Activated CD4-positive, alpha-beta memory T cell treated with anti-CD3 and anti-CD28 coated beads for 36 hours (primary cell): ENCODE measurements at regions not wholly inside any gene's neighbourhood (a gene's known extent, or its start where the extent isn't known, plus 50 kb on each side); places are given as distances from the start of the nearest gene placed in this dataset.

Source experiments
- CTCF ChIA-PET: fragments of 350-600 bp; sonication (Branson Sonifier 250); formaldehyde crosslinking; loops from one replicate; lab custom pipeline; 2021; ENCODE audit warnings: antibody characterized with exemption, inconsistent platforms; lab: Charles Lee
- POLR2A ChIA-PET: fragments of 350-600 bp; sonication (Branson Sonifier 250); formaldehyde crosslinking; loops from one replicate; lab custom pipeline; 2021; ENCODE audit warnings: antibody characterized with exemption; lab: Charles Lee
- DNase-seq: peaks from one replicate; pipeline ENCODE4 v3.0.0-alpha.2; 2020
- H3K27ac Mint-ChIP-seq: one replicate; pipeline ENCODE4 v1.8.0; 2021; ENCODE audit warnings: mixed read lengths
- H3K27me3 Mint-ChIP-seq: one replicate; pipeline ENCODE4 v1.8.0; 2021; ENCODE audit warnings: mixed read lengths
- H3K36me3 Mint-ChIP-seq: one replicate; pipeline ENCODE4 v1.8.0; 2021; ENCODE audit warnings: mixed read lengths
- H3K4me1 Mint-ChIP-seq: one replicate; pipeline ENCODE4 v1.8.0; 2021; ENCODE audit warnings: low read depth, mixed read lengths
- H3K4me3 Mint-ChIP-seq: one replicate; pipeline ENCODE4 v1.8.0; 2021; ENCODE audit warnings: mild to moderate bottlenecking, mixed read lengths
- H3K9me3 Mint-ChIP-seq: one replicate; pipeline ENCODE4 v1.8.0; 2021; ENCODE audit warnings: mixed read lengths
- intact Hi-C: fragments of 100-400 bp; cut with micrococcal nuclease; formaldehyde crosslinking; loops from one replicate; pipeline ENCODE4 v1.15.1; 2023

DNA sequence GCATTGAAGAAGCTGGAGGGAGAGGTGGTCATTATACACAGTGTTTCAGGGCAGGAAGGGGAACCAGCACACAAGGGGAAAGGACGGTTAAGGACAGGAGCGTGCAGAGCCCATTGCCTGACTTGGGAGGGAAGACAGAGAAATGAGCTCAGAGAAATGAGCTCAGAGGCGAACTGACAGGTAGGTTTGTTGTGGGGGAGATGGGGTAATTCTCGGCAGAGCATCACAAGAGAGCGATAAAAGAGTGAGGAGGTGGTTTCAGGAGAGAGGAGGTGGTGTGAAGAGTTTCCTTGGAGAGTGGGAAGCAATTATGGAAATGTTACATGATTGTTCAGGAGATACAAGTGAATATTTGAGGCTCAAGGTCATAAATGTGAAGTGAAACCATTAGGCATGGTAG is 61.0 kb downstream of the MRGPRX1 start:
- Mint-ChIP-seq H3K4me3 (no peak overlapping the region), H3K36me3 (no peaks in the 10 kb centered on the region), H3K4me1 (no peaks in the 10 kb centered on the region), H3K9me3 (no peaks in the 10 kb centered on the region), H3K27me3 (peaks cover 17% of the 10 kb centered on the region), H3K27ac (no peak overlapping the region)
- no peak for DNase-seq
- ChIA-PET POLR2A (no interaction called here), CTCF (no interaction called here)
- intact Hi-C loops = no loop called here

DNA sequence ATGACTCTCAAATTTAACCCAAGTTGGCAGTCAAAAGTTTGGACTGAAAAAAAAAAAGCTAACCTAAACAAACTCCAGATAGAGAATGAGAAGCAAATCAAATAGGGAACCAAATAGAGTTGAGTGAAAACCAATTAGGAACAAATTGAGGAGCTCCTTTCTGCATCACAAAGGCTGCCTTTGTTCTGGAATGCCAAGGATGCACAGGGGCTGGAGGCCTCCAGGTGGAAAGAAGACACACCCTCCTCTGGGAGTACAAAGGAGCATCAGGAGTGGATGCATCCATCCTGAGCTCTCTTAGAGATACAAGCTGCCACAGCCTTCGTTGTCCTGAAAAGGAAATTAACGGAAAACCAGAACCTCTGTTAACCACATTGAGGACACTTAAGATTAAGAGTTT is 73.3 kb downstream of the MRGPRX1 start:
- no peaks in the 10 kb centered on the region for H3K4me1 Mint-ChIP-seq
- H3K27ac Mint-ChIP-seq = no peak overlapping the region
- no peak overlapping the region for H3K4me3 Mint-ChIP-seq
- DNase-seq = no peak
- ChIA-PET POLR2A (interaction anchor here (0.7 kb wide), 1 partner anchor 60 kb away, joined by 4 read pairs; no protein-coding TSS in a partner anchor), CTCF (no interaction called here)
- H3K27me3 Mint-ChIP-seq = peaks cover 21% of the 10 kb centered on the region
- H3K36me3 Mint-ChIP-seq = no peaks in the 10 kb centered on the region
- intact Hi-C loops = no loop called here
- no peaks in the 10 kb centered on the region for H3K9me3 Mint-ChIP-seq

DNA sequence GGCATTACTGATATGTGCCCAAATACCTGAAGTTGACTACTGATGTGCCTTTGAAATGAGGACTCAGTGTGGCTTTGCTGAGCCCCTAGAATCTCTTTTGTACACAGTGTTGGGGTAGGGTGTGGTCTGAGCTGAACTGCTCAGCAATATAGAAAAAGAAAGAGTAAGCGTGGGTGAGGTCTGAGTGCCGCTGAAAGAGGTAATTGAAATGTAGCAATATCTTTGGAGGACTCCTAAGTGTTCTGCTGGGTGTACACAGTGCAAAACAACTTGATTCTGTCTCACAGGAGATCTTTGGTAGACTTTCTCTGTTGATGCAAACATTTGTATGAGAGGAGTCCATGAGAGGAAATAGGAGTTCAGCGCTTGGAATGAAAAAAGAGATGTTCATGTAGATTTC is 73.7 kb upstream of the PTPN5 start:
- CTCF ChIA-PET = no interaction called here
- Mint-ChIP-seq H3K27me3 (peaks cover 21% of the 10 kb centered on the region), H3K4me1 (no peaks in the 10 kb centered on the region), H3K27ac (no peak overlapping the region), H3K9me3 (no peaks in the 10 kb centered on the region), H3K4me3 (no peak overlapping the region), H3K36me3 (no peaks in the 10 kb centered on the region)
- no peak for DNase-seq
- intact Hi-C loops = no loop called here
- POLR2A ChIA-PET = no interaction called here

DNA sequence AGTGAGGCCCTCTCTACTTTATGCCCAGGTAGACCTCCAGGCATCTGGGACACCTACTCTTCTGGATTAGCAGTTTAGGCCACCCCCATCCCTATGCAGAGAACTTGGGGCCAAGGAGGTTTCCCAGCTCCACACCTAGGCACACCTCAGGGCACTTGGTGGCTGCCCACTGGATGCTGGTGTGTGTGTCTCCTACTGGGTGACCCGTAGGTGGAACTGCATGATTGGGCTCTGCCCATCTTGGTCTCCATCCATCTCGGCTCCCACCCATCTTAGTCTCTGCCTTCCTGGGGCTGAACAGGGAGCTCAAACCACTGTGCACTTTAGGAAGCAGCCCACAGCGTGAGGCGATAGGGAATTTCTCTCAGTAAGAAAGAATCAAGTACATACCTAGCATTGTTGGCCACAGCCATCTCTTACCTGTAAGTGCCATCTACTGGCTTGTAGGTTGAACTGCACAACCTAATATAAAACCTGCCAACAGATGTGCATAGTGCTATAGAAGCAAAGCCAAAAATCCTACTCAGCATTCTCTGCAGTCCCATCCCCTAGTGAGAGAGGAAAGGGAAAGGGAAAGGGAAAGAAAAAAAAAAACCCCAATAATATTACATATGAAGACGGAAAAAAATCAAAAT is 61.6 kb upstream of the PTPN5 start:
- intact Hi-C loops = loop anchor here (1.0 kb wide), 1 partner anchor 78 kb away; no protein-coding TSS in a partner anchor

DNA sequence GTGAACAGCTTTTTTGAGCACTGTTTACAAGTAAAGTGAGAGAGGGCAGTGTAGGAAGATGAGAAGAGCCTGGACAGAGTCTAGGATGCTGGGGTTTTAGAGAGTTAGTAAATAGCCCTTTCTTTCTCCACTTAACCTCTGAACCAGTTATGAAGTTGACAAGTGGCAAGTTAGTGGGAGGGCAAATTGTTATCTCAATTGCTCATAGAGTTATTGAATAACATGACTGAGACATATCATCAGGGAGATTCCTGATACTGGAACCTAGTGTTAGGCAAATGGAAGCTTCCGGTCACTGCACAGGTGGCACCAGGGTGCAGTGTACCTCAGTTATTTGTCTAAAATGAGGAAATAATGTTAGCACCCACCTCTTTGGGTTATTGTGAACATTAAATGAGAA is 57.8 kb upstream of the PTPN5 start:
- CTCF ChIA-PET = no interaction called here
- DNase-seq = no peak
- H3K36me3 Mint-ChIP-seq = peaks cover 3% of the 10 kb centered on the region
- H3K4me1 Mint-ChIP-seq = no peaks in the 10 kb centered on the region
- peaks cover 8% of the 10 kb centered on the region for H3K9me3 Mint-ChIP-seq
- no peak overlapping the region for H3K4me3 Mint-ChIP-seq
- peaks cover 26% of the 10 kb centered on the region for H3K27me3 Mint-ChIP-seq
- POLR2A ChIA-PET = no interaction called here
- intact Hi-C loops = no loop called here
- H3K27ac Mint-ChIP-seq = no peak overlapping the region

More for the DNA sequence above, 61.6 kb upstream of the PTPN5 start:
- no peak for DNase-seq
- Mint-ChIP-seq H3K27ac (no peak overlapping the region), H3K27me3 (peaks cover 27% of the 10 kb centered on the region), H3K9me3 (peaks cover 17% of the 10 kb centered on the region), H3K4me1 (no peaks in the 10 kb centered on the region), H3K36me3 (peaks cover 3% of the 10 kb centered on the region), H3K4me3 (no peak overlapping the region)
- ChIA-PET CTCF (interaction anchor here (2.3 kb wide), 1 partner anchor 78 kb away, joined by 8 read pairs; no protein-coding TSS in a partner anchor), POLR2A (no interaction called here)

DNA sequence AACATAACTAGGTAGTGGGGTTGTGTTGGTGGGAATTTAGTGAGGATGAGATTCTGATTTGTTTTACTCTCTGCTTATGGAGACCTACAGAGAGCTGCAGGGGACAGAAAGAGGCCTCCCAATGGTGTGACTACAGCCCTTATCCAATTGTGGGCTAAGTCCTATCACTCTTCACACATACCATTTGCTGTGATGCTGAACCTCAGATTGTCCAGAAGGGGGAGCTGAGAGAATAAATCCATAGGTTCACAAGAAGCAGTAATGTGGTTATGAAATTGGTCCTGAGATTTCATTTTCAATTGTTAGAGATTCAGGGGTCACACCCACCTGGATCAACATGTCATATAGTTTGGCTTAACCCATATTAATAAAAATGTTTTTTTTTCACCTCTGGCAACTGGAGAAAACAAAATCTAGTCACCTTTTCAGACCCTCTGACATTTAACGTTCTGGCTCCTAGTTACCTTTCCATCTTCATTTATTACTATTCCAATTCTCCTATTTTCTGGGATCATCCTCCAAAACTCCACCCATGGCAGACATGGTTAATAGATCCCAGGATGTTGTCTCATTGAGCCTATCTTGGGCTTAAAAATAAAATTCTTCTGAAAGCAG is 53.3 kb upstream of the PTPN5 start:
- no peak overlapping the region for H3K27ac Mint-ChIP-seq
- CTCF ChIA-PET = interaction anchor here (0.5 to 1.0 kb wide), 2 partner anchors 18 to 80 kb away, joined by 3 to 4 read pairs; no protein-coding TSS in a partner anchor
- H3K27me3 Mint-ChIP-seq = peaks cover 26% of the 10 kb centered on the region
- H3K36me3 Mint-ChIP-seq = no peaks in the 10 kb centered on the region
- POLR2A ChIA-PET = no interaction called here
- DNase-seq = no peak
- H3K4me1 Mint-ChIP-seq = no peaks in the 10 kb centered on the region
- H3K9me3 Mint-ChIP-seq = peaks cover 4% of the 10 kb centered on the region
- intact Hi-C loops = no loop called here
- H3K4me3 Mint-ChIP-seq = no peak overlapping the region
